Prostate gland (tissue), 2 donors: ENCODE measurements at regions not wholly inside any gene's neighbourhood (a gene's known extent, or its start where the extent isn't known, plus 50 kb on each side); places are given as distances from the start of the nearest gene placed in this dataset.

ENCODE experiments used
- DNase-seq: peaks from one replicate; pipeline ENCODE4 v3.0.0-alpha.2; 2019; ENCODE audit warnings: low spot score
- H3K27ac ChIP-seq, 2 donors: fragments of 200-600 bp; sonication (generic); 2 replicates each; pipeline ENCODE4 v1.5.1; 2017 to 2019
- H3K27me3 ChIP-seq: fragments of 200-600 bp; sonication (generic); replicated peaks from 2 replicates; pipeline ENCODE4 v1.5.1; 2019; ENCODE audit not compliant: insufficient read depth
- H3K36me3 ChIP-seq, 2 donors: fragments of 200-600 bp; sonication (generic); 1 replicate in 1 of 2; 2 replicates in 1 of 2; pipeline versions ENCODE4 v1.5.1 to v1.8.1; 2017 to 2019
- H3K4me1 ChIP-seq: fragments of 200-600 bp; sonication (generic); replicated peaks from 2 replicates; pipeline ENCODE4 v1.5.1; 2019
- H3K4me3 ChIP-seq, 2 donors: fragments of 200-600 bp; sonication (generic); 2 replicates each; pipeline ENCODE4 v1.5.1; 2017 to 2019
- H3K9me3 ChIP-seq: fragments of 200-600 bp; sonication (generic); 2 replicates; pipeline ENCODE4 v1.5.1; 2017
- CTCF ChIP-seq, 4 experiments: fragments of 200-600 bp in 2 of 4; fragments of 450-650 bp in 2 of 4; sonication (generic) in 2 of 4; IDR thresholded peaks; 1 replicate in 3 of 4; 2 replicates in 1 of 4; pipeline ENCODE4 v1.5.1; 2016 to 2019; ENCODE audit warnings: antibody characterized with exemption in 4 of 4, mild to moderate bottlenecking in 2 of 4, moderate library complexity in 2 of 4
- POLR2A ChIP-seq: fragments of 450-650 bp; IDR thresholded peaks from one replicate; pipeline ENCODE4 v1.6.1; 2016; ENCODE audit warnings: antibody characterized with exemption, mild to moderate bottlenecking
- POLR2AphosphoS5 ChIP-seq: sonication (generic); formaldehyde crosslinking; IDR thresholded peaks from one replicate; pipeline ENCODE4 v1.6.1; 2017; ENCODE audit warnings: antibody characterized with exemption
- whole genome bisulfite sequencing: methylation state at CpG from one replicate; pipeline ENCODE4 v1.1.5; 2018; 5-methylcytosine and 5-hydroxymethylcytosine counted together
- intact Hi-C: fragments of 100-400 bp; cut with DNase I; formaldehyde crosslinking; loops from one replicate; pipeline ENCODE4 v1.14.2; 2022

- DNase-seq = no peak
- 53% methylated on average over 1 of the region's 1 CpG for WGBS
- H3K27me3 ChIP-seq = no peaks in the 10 kb centered on the region
- H3K27ac ChIP-seq = no peak overlapping the region
- intact Hi-C loops = no loop called here
- H3K4me1 ChIP-seq = no peaks in the 10 kb centered on the region
- no peaks in the 10 kb centered on the region for H3K9me3 ChIP-seq
- TF ChIP-seq CTCF (IDR thresholded peaks at IDR 0.05) (no peak), POLR2AphosphoS5 (no peak), POLR2A (no peak)
- no peak overlapping the region for H3K4me3 ChIP-seq
- H3K36me3 ChIP-seq = no peaks in the 10 kb centered on the region
Observed at GRCh38 chr6:95958686-95959085, 57.1 kb upstream of the FUT9 start.

- H3K4me3 ChIP-seq = no peak overlapping the region
- H3K27ac ChIP-seq = no peak overlapping the region
- no peaks in the 10 kb centered on the region for H3K36me3 ChIP-seq
- no peaks in the 10 kb centered on the region for H3K27me3 ChIP-seq
- H3K9me3 ChIP-seq = no peaks in the 10 kb centered on the region
- no peaks in the 10 kb centered on the region for H3K4me1 ChIP-seq
- no peak for TF ChIP-seq CTCF (IDR thresholded peaks at IDR 0.05)
- no peak for TF ChIP-seq POLR2A
- TF ChIP-seq POLR2AphosphoS5 = no peak
- no peak for DNase-seq
- intact Hi-C loops = no loop called here
Observed at GRCh38 chr6:95959261-95959660, 56.5 kb upstream of the FUT9 start.
